KMS-11 (cell line): ENCODE measurements at regions not wholly inside any gene's neighbourhood (a gene's known extent, or its start where the extent isn't known, plus 50 kb on each side); places are given as distances from the start of the nearest gene placed in this dataset.

Source experiments
- H2AFZ ChIP-seq: fragments of 200-600 bp; sonication (generic); 2 replicates; pipeline ENCODE4 v1.6.1; 2016; ENCODE audit warnings: antibody characterized with exemption, mixed run types, low read depth
- H3K27ac ChIP-seq: fragments of 200-600 bp; sonication (generic); 2 replicates; pipeline ENCODE4 v1.6.1; 2016; ENCODE audit warnings: mild to moderate bottlenecking, mixed run types
- H3K27me3 ChIP-seq: fragments of 200-600 bp; sonication (generic); 2 replicates; pipeline ENCODE4 v1.6.1; 2017; ENCODE audit warnings: mild to moderate bottlenecking, low read depth, mixed run types, moderate library complexity; ENCODE audit not compliant: insufficient read depth
- H3K36me3 ChIP-seq: fragments of 200-600 bp; sonication (generic); 2 replicates; pipeline ENCODE4 v1.6.1; 2017; ENCODE audit warnings: mild to moderate bottlenecking, mixed run types; ENCODE audit not compliant: insufficient read depth
- H3K4me1 ChIP-seq: fragments of 200-600 bp; sonication (generic); 2 replicates; pipeline ENCODE4 v1.6.1; 2016; ENCODE audit warnings: mild to moderate bottlenecking, low read depth, mixed run types; ENCODE audit not compliant: poor library complexity, severe bottlenecking
- H3K4me2 ChIP-seq: fragments of 200-600 bp; sonication (generic); 2 replicates; pipeline ENCODE4 v1.7.0; 2016; ENCODE audit warnings: mild to moderate bottlenecking, mixed run types
- H3K4me3 ChIP-seq: fragments of 200-600 bp; sonication (generic); IDR thresholded peaks from 2 replicates; pipeline ENCODE4 v1.6.1; 2017; ENCODE audit warnings: low read depth, low read length, mixed read lengths; ENCODE audit not compliant: insufficient read depth
- H3K79me2 ChIP-seq: fragments of 200-600 bp; sonication (generic); 2 replicates; pipeline ENCODE4 v1.6.1; 2016; ENCODE audit warnings: low read depth, mixed run types; ENCODE audit not compliant: insufficient read depth
- H3K9ac ChIP-seq: fragments of 200-600 bp; sonication (generic); 2 replicates; pipeline ENCODE4 v1.6.1; 2016; ENCODE audit warnings: mild to moderate bottlenecking, mixed run types
- H4K20me1 ChIP-seq: fragments of 200-600 bp; sonication (generic); 2 replicates; pipeline ENCODE4 v1.6.1; 2016; ENCODE audit warnings: mild to moderate bottlenecking, mixed run types; ENCODE audit not compliant: insufficient read depth
- TF ChIP-seq, protein P1 (sequence below): fragments of 200-600 bp; sonication (generic); conservative IDR thresholded peaks from 2 replicates; pipeline ENCODE4 v1.6.1; 2017; ENCODE audit warnings: low read depth, mild to moderate bottlenecking, antibody characterized with exemption, low read length, moderate library complexity, mixed read lengths

DNA sequence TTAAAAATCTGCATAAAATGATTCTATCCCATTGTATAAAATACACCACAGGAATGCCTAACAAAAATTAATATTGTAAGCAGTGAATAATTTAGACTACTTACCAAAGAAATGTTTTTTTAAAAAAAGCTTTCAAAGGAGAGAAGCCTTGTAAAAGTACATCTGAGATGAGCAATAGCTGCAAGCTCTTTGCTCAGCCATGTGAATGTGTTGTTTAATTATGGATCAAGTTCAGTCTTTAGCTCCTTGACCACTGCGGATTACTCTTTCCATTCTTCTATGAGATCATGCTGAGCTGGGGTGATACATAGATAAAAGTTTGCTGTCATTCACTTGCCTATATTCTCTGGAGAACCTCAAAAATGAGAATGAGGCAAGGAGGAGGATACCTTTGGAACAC, 782.4 kb upstream of the ZNF608 start:
- Histone ChIP-seq H3K9ac (no peak overlapping the region), H3K27ac (no peak overlapping the region), H2AFZ (no peak overlapping the region), H4K20me1 (no peaks in the 10 kb centered on the region), H3K36me3 (no peaks in the 10 kb centered on the region), H3K27me3 (no peaks in the 10 kb centered on the region), H3K4me1 (no peaks in the 10 kb centered on the region), H3K4me2 (no peak overlapping the region), H3K4me3 (no peak overlapping the region), H3K79me2 (no peaks in the 10 kb centered on the region)
- TF ChIP-seq, protein P1, sequence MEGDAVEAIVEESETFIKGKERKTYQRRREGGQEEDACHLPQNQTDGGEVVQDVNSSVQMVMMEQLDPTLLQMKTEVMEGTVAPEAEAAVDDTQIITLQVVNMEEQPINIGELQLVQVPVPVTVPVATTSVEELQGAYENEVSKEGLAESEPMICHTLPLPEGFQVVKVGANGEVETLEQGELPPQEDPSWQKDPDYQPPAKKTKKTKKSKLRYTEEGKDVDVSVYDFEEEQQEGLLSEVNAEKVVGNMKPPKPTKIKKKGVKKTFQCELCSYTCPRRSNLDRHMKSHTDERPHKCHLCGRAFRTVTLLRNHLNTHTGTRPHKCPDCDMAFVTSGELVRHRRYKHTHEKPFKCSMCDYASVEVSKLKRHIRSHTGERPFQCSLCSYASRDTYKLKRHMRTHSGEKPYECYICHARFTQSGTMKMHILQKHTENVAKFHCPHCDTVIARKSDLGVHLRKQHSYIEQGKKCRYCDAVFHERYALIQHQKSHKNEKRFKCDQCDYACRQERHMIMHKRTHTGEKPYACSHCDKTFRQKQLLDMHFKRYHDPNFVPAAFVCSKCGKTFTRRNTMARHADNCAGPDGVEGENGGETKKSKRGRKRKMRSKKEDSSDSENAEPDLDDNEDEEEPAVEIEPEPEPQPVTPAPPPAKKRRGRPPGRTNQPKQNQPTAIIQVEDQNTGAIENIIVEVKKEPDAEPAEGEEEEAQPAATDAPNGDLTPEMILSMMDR: no peak

DNA sequence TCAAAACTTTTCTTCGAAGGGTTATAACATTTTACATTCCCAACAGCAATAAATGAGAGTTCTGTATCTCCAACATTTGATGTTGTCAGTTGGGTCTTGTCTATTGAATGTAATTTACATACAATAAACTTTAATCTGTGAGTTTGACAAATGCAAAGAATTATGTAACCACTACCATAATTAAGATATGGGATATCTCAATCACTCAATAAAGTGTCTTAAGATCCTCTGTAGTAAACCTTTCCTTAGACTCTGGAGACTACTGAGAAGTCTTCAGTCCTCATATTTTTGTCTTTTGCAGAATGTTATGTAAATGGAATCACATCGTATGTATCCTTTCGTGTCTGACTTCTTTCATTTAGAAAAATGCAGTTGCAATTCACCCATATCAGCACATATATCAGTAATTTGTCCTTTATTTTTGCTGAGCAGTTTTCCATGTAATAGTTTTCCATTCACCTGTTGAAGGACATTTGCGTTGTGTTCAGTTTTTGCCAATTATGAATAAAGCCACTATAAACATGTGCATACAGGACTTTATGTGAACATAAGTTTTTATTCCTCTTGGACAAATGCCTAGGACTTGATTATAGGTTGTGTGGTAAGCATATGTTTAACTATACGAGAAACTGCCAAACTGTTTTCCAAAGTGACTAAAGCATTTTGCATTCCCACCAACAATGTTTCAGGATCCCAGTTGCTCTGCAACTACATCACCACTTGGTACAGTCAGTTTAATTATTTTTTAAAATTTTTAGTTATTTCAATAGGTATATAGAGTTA, 784.6 kb upstream of the ZNF608 start:
- Histone ChIP-seq H3K4me3 (no peak overlapping the region), H3K27ac (no peak overlapping the region), H3K36me3 (no peaks in the 10 kb centered on the region), H2AFZ (no peak overlapping the region), H3K9ac (no peak overlapping the region), H3K79me2 (no peaks in the 10 kb centered on the region), H3K27me3 (no peaks in the 10 kb centered on the region), H3K4me1 (peaks cover 5% of the 10 kb centered on the region), H3K4me2 (no peak overlapping the region), H4K20me1 (no peaks in the 10 kb centered on the region)
- TF ChIP-seq, protein P1: no peak

DNA sequence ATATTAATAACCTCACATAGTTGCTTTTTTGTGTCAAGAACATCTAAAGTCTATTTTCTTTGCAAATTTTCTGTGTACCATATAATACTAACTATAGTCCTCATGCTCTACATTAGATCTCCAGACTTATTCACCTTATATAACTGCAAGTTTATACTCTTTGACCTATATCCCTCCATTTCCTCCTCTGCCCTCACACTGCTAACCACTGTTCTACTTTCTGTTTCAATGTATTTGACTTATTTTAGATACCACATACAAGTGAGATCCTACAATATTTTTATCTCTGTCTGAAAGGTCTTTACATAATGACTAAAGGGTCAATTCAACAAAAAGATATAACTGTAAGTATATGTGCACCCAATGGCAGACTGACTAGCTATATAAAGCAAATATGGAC, 789.7 kb upstream of the ZNF608 start:
- no peak overlapping the region for H2AFZ ChIP-seq
- H3K79me2 ChIP-seq: no peaks in the 10 kb centered on the region
- no peaks in the 10 kb centered on the region for H4K20me1 ChIP-seq
- no peaks in the 10 kb centered on the region for H3K27me3 ChIP-seq
- no peak overlapping the region for H3K4me3 ChIP-seq
- TF ChIP-seq, protein P1: no peak
- no peak overlapping the region for H3K9ac ChIP-seq
- peak overlapping the region; percentile 75 for H3K4me2 ChIP-seq
- H3K4me1 ChIP-seq: peaks cover 14% of the 10 kb centered on the region
- H3K27ac ChIP-seq: peak overlapping the region; percentile 4; the same call in 1 of the 2 replicates
- no peaks in the 10 kb centered on the region for H3K36me3 ChIP-seq

DNA sequence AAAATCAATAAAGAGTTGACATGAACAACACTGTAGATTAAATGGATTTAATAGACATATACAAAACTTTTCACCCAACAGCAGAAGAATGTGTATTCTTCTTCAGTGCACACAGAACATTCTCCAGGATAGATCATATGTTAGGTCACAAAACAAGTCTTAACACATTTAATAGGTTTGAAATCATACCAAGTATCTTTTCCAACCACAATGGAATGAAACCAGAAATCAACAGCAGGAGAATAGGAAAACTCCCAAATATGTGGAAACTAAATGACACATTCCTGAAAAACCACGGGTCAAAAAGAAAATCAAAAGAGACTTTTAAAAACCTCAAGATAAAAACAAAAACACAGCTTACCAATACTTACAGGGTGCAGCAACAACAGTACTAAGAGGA, 790.1 kb upstream of the ZNF608 start:
- Histone ChIP-seq H3K27me3 (no peaks in the 10 kb centered on the region), H3K9ac (no peak overlapping the region), H3K36me3 (no peaks in the 10 kb centered on the region), H4K20me1 (no peaks in the 10 kb centered on the region), H3K79me2 (no peaks in the 10 kb centered on the region), H3K27ac (no peak overlapping the region; the same call in 1 of the 2 replicates), H2AFZ (no peak overlapping the region), H3K4me3 (no peak overlapping the region), H3K4me2 (peak overlapping the region; percentile 75), H3K4me1 (peaks cover 14% of the 10 kb centered on the region)
- TF ChIP-seq, protein P1: no peak
